Stimulated activated CD8-positive, alpha-beta memory T cell treated with anti-CD3 and anti-CD28 coated beads, Interleukin-15, amount 100 ng/mL, for 4 hours (primary cell): ENCODE measurements at regions not wholly inside any gene's neighbourhood (a gene's known extent, or its start where the extent isn't known, plus 50 kb on each side); places are given as distances from the start of the nearest gene placed in this dataset.
"Not testable (repeated sequence)": the region's sequence is repeated elsewhere in the genome, so short reads cannot be mapped to it uniquely, and the experiment has no call there.

Experiments
- DNase-seq, 2 donors: peaks; one replicate each; pipeline ENCODE4 v3.0.0-alpha.2; 2020; ENCODE audit warnings: low read depth in 2 of 2

DNA sequence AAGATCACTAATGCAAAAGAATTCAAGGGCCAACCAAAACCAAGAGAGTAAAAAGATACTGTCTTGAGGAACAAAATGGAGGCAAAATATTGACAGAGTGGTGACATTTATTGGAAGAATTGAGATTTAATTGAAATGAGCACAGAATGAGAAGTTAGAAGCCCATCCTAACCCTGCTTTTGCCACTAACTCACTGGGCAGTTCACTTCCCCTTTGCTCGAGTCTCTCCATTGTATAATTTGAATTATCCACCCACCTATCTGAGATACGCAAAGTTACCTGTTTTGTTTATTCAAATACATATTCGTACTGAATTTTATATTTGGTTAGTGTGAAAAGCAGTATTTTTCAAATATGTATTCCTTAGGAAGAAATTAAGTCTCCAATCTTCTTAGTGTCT lies 204.5 kb upstream of the PRDM1 start:
- DNase-seq = no peak

DNA sequence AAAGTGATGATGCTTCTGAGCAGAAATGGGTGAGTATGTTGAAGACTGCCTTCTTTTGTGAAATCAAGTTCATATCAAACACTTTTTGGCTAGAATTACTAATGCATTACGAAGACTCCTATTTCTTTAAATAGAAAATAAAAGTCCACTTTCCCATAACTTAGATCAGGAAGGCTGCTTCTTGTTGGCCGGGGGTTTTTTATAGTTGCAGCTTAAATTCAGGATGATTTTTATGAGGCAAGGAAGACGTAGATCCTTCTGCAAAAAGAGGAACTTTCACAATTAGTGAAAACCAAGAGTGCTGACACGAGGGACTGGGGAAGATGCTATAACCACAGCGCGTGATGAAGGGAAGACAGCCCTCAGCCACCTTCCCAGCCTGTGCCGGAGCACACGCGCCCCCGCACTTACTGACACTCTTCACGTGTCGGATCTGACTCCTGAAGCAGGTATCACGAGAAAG lies 206.1 kb upstream of the PRDM1 start:
- no peak for DNase-seq

DNA sequence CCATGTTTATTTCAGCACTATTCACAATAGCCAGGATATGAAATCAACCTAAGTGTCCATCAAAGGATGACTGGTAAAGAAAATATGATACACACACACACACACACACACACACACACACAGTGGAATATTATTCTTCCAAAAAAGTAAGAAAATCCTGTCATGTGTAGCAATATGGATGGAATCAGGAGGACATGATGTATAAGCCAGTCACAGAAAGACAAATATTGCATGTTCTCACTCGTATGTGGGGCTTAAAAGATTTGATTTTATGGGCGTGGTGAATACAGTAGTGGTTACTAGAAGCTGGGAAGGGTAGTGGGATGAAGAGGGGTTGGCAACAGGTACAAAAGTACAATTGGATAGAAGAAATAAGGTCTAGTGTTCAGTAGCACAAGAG lies 207.0 kb upstream of the PRDM1 start:
- no peak for DNase-seq

DNA sequence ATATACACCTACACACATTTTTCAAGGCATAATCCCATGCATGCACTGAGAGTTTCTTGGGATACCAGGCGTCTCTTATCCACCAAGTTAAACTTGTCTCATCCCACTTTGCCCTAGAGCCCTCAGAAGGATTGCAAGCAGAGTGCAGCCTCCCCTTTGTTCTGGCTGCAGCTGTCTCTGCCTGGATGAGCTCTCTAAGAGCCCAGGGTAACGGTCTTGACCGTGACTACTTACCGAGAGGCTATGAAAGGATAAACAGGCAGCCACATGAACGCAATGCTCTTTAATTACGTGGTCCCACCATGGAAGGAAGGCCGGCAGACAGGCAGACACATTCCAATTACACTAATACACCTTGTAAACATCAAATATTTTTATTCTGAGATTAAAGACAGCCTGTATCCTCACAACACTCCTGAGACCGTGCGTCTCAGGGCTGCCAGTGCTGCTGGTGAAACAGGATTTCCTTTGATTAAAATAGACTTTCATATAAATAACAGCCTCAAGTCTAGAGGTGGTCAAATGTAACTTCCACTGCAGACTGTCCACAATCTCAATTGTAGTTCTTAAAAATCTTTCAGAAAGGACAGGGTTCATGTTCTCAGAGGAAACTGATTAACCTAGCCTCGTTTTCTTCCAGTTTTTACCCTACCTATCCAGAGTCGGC lies 210.0 kb upstream of the PRDM1 start:
- DNase-seq = no peak

DNA sequence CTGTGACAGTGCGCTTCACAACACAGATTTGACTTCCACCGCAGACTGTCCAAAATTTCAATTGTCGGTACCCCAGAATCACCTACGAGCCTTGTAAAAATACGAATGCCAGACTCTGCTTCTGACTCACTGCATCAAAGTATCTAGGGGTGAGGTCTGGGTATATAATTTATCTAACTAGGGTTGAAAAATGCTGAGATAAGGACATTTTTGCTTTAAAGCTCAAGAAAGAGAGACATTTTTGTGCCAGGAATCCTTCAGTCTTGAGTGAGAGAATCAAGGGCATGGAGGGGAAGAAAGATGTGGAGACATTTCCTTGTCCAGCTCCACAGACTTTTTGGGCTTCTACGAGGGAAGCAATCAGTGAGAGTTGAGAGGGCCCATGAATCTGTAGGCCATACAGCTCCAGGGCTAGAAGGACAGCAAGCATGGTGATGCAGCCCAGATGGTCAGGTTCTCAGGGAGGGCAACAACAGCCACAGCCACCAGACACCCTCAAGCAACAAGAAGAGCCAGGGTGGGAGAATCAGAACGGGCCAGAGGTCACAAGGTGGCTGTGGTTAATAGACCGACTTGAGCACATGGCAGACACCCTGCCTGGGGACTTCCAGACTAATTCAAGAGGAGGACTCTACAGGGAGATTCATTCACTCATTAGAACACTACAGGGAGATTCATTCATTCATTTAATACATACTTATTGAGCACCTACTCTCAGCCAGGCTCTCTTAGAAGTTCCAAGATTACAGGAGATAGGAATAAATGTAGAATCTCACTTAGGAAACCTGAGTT lies 211.1 kb upstream of the PRDM1 start:
- no peak for DNase-seq

DNA sequence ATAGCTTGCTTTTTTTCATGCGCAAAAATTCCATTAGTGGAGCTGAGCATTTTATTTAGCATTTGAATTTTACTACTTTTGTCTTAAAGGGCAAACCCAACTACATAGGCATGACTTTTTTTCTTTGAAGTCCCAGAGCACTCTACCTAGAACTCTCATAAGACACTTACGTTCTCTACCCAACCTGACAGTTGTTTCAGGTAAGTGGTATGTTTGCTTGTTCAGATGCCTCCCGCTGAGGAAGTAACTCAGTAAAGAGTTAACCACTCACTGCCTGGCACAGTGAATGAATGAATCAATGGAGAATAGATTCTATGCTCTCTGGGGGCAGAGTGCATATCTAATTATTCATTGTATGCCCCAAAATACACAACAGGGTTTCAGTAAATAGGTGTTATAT lies 212.3 kb upstream of the PRDM1 start:
- no peak for DNase-seq

DNA sequence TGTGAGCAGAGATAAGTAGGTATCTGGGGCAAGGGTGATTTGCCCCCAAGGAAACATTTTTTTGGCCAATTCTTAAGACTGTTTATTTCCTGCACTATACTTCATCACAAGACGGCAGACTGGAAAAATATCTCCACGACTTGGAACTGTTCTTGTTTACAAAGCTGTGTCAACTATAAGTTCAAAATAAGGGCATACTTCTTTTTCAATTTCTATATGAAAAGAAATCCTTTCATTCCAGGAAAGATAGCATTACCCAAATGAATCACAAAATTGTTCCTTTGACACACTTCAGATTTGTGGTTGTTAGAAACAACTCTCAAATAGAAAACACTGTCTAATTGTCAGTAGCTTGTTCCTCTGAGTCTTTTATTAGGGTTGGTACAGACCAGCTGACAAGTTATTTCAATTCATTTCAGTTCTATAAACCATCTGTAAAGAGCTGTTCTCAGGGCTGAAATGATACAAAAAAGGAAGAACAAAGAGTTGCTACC lies 212.9 kb upstream of the PRDM1 start:
- no peak for DNase-seq

DNA sequence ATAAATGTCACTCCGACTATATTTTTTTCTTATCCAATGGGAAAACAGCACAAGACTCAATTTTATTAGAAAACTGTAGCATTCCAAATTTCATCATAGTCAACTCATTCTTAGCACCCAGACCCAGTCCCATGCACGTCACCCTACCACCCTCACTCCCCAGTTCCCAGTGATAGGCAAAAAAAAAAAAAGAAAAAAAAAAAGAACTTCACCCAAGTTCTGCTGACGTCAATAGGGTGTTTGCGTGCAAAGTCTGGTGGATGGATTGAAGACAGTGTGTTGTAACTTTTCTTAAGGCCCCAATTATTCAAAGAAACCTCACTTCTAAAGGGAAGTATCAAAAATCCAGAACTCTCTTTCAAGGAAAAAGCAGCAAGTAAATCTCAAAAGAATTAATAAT lies 213.9 kb upstream of the PRDM1 start:
- no peak for DNase-seq

DNA sequence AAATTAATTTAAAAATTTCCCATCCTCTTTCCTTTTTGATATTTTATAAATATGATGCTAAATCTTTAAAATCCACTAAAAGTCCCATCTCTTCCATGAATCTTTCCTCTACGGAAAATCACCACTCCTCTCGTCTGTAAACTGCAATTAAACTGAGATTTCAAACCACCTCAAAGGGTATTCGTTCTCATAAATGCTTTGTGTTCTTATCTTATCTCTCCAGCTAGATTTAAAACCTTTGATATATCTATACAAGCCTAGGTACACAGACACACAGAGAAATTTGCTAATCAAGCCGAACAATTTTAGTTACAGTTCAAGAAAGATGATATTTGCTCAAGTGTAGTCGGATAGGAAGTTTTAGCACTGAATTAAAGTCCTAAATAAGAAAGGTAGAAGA lies 214.6 kb upstream of the PRDM1 start:
- DNase-seq = no peak

DNA sequence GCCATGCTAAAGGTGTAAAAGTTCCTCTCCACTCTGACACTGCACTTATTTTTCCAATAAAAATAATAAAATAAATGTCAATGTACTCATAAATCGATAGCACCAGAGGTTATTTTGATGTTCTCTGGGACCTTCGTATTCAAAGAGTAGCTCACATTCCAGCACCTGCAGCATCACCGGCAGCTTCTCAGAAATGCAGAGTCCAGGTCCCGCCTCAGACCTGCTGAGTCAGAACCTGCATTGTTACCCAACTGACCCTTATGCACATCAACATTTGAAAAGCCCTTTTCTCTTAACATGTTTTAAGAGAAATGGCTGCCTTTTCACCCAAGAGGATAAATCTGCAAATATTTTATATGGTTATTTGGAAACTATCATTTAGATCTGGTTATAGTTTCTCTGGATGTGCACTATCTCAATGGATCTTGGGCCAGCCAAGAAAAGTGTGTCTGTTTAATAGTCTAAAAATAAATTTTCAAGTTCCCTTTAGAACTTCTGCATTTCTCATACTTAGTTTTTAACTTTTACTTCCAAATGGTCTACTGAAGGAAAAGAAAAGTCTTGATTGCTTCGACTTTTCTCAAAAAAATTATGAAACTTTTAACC lies 216.2 kb upstream of the PRDM1 start:
- DNase-seq = no peak

DNA sequence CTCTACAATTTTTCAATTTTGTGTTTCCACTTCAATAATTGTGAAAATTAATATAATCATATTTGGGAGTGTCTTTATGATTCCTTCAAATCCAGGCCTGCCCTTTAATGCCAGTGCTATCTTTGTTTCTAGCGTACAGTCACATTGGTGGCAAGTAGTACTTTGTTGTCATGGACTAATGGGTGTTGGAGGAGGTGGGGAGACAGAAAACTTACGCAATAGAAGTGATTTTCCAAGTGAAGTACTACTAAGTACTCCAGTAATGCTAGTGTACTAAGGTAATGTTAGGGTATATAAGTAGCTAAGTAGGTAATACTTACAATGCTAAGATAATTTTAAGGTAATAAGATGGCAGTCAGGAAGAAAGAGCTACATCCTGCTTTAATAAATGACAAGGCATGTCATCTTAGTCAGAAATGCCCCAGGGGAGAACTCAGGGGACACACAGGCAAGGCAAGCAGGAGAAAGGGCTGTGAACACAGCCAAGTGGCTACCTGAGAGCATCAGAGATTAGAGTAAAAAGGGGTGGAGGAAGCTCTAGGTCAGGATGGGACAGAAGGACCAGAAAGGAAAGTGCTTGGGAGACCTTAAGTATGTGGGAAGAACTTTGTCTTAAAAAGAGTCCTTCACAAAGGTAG lies 217.2 kb upstream of the PRDM1 start:
- no peak for DNase-seq

DNA sequence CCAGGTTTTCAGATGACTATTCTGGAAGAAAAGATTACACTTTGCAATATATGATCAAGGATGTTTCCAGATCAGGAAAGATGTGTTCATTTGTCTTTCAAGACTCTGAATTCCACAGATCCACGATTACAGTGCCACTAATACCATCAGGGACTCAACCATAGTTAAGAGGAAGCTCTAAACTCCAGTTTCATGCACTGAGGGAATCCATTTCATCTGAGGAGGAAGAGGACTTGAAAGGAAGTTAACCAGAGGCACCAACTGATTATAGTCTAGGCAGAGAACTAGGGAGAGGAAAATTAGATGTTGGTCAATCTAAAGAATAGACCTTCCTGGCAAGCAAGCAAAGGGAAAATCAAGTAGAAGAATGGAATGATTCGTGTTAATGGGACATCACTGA lies 218.3 kb upstream of the PRDM1 start:
- DNase-seq = no peak

DNA sequence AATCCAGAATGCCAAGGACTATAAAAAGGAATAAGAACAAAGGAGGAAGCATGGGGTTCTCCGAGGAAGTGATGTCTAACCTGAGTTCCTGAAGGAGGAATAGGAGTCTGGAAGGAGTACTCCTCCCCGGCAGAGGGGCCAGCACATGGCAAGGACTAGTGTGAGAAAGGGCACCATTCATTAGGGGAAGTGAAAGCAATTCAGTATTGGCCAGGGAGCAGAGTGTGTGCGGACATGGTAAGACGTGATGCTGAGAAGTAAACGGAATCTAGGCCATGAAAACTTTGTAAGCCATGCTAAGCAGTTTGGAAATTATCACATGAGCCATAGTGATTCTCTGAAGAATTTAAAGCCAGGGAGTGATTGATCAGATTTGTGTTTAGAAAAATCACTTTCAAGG lies 218.9 kb upstream of the PRDM1 start:
- no peak for DNase-seq

DNA sequence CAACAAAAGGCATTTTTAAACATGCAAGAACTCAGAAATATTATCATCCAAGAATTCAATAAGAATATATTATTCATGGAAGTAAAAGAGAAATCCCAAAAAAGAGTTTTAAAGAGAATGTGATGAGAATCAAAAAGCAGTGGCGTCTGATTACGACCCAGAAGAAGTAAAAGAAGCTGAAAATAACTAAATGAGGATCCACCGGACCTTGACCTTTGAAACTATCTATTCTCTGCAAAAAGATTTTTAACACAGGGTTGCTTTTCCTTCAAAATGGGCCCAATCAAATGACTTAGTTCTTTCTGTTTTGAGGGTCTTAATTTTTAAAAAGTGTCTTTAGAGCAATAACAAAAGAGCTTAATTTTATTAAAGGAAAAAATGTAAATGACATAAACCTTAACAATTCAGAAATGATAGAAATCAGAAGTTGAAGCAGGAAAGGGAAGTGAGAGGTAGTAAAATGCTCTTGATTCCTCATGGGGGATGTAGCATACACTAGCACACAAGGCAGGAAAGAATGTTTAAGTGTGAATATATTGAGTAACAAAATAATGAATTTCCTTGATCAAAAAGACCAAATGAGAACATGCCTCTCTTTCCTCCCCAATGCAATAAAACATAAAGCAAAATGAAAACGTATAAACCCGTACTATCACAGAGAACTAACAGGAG lies 223.1 kb upstream of the PRDM1 start:
- DNase-seq = no peak

DNA sequence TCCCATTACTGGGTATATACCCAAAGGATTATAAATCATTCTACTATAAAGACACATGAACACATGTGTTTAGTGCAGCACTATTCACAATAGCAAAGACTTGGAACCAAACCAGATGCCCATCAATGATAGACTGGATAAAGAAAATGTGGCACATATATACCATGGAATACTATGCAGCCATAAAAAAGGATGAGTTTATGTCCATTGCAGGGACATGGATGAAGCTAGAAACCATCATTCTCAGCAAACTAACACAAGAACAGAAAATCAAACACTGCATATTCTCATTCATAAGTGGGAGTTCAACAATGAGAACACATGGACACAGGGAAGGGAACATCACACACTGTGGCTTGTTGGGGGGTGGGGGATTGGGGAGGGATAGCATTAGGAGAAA lies 225.2 kb upstream of the PRDM1 start:
- DNase-seq = not testable (repeated sequence)

DNA sequence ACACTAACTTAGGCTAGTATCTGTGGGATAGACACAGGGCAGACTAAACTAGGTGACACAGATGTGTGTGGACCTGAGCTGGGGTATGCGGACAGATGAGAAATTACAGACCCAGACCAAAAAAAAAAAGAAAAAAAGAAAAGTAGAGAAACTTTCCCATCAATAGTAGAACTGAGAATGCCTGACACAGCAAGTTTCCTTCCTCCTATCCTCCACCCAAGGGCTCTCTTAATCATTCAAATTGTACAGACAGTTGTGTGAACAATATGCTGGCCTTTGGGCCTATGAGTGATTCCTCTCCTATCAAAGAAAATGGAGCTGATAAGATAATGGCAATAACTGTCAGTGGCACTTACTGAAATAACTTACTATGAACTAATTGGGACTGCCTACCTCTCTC lies 226.7 kb upstream of the PRDM1 start:
- no peak for DNase-seq

DNA sequence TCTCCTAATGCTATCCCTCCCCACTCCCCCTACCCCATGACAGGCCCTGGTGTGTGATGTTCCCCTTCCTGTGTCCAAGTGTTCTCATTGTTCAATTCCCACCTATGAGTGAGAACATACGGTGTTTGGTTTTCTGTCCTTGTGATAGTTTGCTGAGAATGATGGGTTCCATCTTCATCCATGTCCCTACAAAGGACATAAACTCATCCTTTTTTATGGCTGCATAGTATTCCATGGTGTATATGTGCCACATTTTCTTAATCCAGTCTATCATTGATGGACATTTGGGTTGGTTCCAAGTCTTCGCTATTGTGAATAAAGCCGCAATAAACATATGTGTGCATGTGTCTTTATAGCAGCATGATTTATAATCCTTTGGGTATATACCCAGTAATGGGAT lies 227.5 kb upstream of the PRDM1 start:
- DNase-seq = not testable (repeated sequence)

DNA sequence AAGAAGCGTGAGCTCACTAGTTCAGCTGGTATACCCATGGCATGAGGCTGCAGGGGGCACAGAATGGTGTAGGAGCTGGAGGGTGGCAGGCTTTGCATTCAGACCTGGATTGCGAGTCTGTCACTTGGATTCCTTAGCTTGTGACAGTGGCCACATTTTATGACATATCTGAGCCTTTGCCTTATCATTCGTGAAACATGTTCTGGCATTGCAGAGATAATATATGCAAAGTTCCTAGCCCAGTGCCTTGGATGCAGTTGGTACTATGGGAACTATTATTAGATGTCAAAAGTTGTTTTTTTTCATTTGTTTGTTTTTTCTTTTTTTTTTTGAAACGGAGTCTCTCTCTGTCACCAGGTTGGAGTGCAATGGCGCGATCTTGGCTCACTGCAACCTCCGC lies 230.7 kb upstream of the PRDM1 start:
- no peak for DNase-seq

DNA sequence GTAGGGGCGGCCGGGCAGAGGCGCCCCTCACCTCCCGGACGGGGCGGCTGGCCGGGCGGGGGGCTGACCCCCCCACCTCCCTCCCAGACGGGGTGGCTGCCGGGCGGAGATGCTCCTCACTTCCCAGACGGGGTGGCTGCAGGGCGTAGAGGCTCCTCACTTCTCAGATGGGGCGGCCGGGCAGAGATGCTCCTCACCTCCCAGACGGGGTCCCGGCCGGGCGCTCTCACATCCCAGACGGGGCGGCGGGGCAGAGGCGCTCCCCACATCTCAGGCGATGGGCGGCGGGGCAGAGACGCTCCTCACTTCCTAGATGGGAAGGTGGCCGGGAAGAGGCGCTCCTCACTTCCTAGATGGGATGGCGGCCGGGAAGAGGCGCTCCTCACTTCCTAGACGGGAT lies 232.2 kb upstream of the PRDM1 start:
- DNase-seq = not testable (repeated sequence)

DNA sequence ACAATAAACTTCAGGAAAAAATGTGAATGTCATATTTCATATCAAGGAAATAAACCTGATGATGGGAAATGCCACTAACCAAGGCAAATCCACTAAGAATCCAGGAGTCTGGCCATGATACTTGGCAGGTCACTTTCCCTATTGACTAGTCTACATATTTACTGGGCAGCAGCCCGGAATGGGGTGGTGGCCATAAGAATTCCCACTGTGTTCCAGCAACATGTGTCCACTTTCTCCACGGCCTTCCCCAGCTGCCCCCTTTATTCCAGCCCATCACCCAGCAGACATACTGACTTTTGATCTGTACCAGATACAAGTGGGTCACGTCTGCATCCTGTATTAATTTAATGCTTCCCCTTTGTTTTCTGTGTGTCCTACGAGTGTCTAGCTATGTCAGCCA lies 234.5 kb upstream of the PRDM1 start:
- no peak for DNase-seq

DNA sequence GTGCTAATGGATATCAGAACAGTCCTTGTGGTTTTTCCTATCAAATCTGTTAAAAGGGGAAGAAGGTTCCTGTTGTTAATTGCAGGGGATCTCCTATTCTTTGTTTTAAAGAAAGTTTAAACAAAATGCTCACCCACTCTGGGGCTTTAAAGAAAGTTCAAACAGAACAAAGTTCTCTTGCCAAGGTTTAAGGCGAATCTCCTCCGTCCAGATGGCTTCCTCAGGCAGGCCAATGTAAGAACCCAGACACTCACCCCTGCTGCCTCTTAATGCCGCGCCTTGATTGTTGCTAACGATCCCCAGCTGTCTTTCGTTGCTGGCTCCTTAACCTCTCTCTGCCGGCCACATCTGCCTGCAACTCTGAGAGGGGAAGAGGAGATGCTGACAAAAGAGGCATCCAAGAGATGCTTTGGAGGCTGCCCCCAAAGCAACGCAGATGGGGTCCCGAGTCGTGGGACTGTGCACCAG lies 235.0 kb upstream of the PRDM1 start:
- no peak for DNase-seq
